22Rv1 (cell line): ENCODE measurements at regions not wholly inside any gene's neighbourhood (a gene's known extent, or its start where the extent isn't known, plus 50 kb on each side); places are given as distances from the start of the nearest gene placed in this dataset.

Experiments
- ZFX ChIP-seq: fragments of 450-650 bp; IDR thresholded peaks from 2 replicates; pipeline ENCODE4 v1.6.1; 2017; ENCODE audit warnings: antibody characterized with exemption, borderline replicate concordance
- TF ChIP-seq, protein P1 (sequence below): fragments of 450-650 bp; IDR thresholded peaks from 2 replicates; pipeline ENCODE4 v1.5.1; 2017; ENCODE audit warnings: mild to moderate bottlenecking

GRCh38 chr10:4024027-4024426, 239.0 kb upstream of the KLF6 start:
- TF ChIP-seq, protein P1, sequence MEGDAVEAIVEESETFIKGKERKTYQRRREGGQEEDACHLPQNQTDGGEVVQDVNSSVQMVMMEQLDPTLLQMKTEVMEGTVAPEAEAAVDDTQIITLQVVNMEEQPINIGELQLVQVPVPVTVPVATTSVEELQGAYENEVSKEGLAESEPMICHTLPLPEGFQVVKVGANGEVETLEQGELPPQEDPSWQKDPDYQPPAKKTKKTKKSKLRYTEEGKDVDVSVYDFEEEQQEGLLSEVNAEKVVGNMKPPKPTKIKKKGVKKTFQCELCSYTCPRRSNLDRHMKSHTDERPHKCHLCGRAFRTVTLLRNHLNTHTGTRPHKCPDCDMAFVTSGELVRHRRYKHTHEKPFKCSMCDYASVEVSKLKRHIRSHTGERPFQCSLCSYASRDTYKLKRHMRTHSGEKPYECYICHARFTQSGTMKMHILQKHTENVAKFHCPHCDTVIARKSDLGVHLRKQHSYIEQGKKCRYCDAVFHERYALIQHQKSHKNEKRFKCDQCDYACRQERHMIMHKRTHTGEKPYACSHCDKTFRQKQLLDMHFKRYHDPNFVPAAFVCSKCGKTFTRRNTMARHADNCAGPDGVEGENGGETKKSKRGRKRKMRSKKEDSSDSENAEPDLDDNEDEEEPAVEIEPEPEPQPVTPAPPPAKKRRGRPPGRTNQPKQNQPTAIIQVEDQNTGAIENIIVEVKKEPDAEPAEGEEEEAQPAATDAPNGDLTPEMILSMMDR: no peak
- TF ChIP-seq ZFX: no peak
